RWPE1 (cell line): ENCODE measurements at regions not wholly inside any gene's neighbourhood (a gene's known extent, or its start where the extent isn't known, plus 50 kb on each side); places are given as distances from the start of the nearest gene placed in this dataset.

ENCODE experiments used
- CTCF ChIA-PET: fragments of 350-600 bp; sonication (Branson Sonifier 250); formaldehyde crosslinking; extraction: SDS; loops from one replicate; lab custom pipeline; 2021; lab: Yijun Ruan, JAX
- POLR2A ChIA-PET: fragments of 400-600 bp; formaldehyde crosslinking; extraction: SDS; loops from one replicate; lab custom pipeline; 2020; ENCODE audit warnings: antibody characterized with exemption; ENCODE audit not compliant: low non-redundant PET; lab: Yijun Ruan, JAX
- DNase-seq: peaks from one replicate; pipeline ENCODE4 v3.0.0; 2012; ENCODE audit warnings: low spot score
- H3K27ac ChIP-seq: fragments of 450-650 bp; 2 replicates; pipeline ENCODE4 v1.5.1; 2017
- CTCF ChIP-seq: fragments of 450-650 bp; conservative IDR thresholded peaks from 2 replicates; pipeline ENCODE4 v1.5.1; 2017; ENCODE audit warnings: low read depth, mild to moderate bottlenecking

GRCh38 chr7:153584132-153584531 lies 468.1 kb upstream of the DPP6 start:
- no peak for TF ChIP-seq CTCF
- ChIA-PET CTCF (no interaction called here), POLR2A (no interaction called here)
- no peak for DNase-seq
- H3K27ac ChIP-seq: no peak overlapping the region

DNA sequence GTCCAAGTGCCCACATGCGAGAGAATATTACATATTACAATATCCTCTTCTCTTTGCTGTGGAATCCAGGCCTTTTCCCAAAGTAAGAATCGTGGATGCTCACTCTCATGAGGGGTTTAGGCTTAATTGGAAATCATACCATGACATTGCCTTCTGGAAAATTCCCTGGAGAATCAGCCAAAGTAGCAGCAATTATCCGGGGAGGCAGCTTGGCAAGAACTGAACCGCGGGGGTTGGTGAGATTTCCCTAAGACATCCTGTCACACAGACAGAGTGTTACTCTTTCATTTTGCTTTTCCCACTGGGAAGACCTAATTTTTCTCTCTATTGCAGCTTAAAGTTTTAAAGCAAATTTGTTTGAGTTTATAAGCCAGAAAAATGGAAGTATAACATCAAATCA lies 463.6 kb upstream of the DPP6 start:
- no peak for TF ChIP-seq CTCF
- CTCF ChIA-PET: no interaction called here
- H3K27ac ChIP-seq: no peak overlapping the region
- DNase-seq: no peak
- POLR2A ChIA-PET: no interaction called here

DNA sequence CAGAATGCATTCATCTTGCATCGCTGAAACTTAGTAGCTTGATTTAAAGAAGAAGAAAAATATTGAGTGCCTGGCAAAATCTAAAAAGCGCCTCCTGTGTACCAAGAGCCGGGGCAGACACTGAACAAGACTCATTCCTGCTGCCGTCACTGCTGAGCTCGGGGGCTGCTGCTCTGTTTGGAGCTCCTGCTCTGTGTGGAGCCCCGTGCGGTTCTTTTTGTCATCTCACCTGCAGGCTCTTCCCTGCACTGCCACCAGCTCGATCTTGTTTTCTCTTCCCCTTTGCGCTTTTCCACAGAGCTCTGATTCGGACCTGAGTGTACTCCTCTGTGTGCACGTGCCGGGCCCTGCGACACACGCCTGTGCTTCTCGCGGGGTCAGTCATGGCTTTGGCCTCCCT lies 462.1 kb upstream of the DPP6 start:
- CTCF ChIA-PET: no interaction called here

GRCh38 chr7:153590571-153590970 lies 461.6 kb upstream of the DPP6 start:
- no peak for DNase-seq
- ChIA-PET POLR2A (no interaction called here), CTCF (no interaction called here)
- no peak overlapping the region for H3K27ac ChIP-seq
- TF ChIP-seq CTCF: no peak

More for the DNA sequence above, 462.1 kb upstream of the DPP6 start:
- POLR2A ChIA-PET: no interaction called here
- no peak for DNase-seq
- H3K27ac ChIP-seq: no peak overlapping the region
- no peak for TF ChIP-seq CTCF

GRCh38 chr7:153607354-153607753 lies 444.8 kb upstream of the DPP6 start:
- no peak for DNase-seq
- ChIA-PET CTCF (no interaction called here), POLR2A (no interaction called here)
- TF ChIP-seq CTCF: no peak
- no peak overlapping the region for H3K27ac ChIP-seq

- no peak for TF ChIP-seq CTCF
- no peak for DNase-seq
- ChIA-PET CTCF (no interaction called here), POLR2A (no interaction called here)
- no peak overlapping the region for H3K27ac ChIP-seq
Observed at GRCh38 chr7:153616711-153617325, 435.4 kb upstream of the DPP6 start.

DNA sequence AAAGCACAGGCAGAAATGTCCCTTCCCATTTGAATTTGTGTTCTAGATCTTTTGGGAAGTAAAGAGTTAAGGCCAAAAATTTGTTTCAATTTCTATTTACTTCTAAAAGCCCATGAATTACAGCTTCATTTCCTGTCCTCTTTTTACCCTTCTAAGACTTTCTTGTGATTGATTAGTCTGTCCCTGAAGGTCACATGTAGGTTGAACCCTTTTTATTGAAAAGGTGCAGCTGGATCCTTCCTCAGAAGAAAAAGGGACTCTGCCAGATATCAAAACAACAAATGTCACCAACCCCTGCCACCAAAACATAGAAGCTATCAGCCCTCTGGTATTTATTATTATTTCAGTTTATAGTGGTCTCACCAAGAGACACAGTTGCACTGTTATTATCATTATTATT lies 424.9 kb upstream of the DPP6 start:
- no peak overlapping the region for H3K27ac ChIP-seq
- TF ChIP-seq CTCF: no peak
- DNase-seq: no peak
- POLR2A ChIA-PET: no interaction called here
- CTCF ChIA-PET: no interaction called here
